ENCODE measurements at regions not wholly inside any gene's neighbourhood (a gene's known extent, or its start where the extent isn't known, plus 50 kb on each side); places are given as distances from the start of the nearest gene placed in this dataset.
A peak's percentile ranks its signal among the peaks of the same experiment; 100 is the strongest.
"Not testable (repeated sequence)": the region's sequence is repeated elsewhere in the genome, so short reads cannot be mapped to it uniquely, and the experiment has no call there.

GRCh38 chr1:121048293-121048752, 135.8 kb downstream of the FAM72B start:
- 27 to 29% methylated on average over 12 to 21 of the region's 21 CpGs for WGBS, 2 donors
- H3K9ac ChIP-seq (ENCODE audit: insufficient read depth in 1 of 2, low read length in 2 of 2); ATAC-seq (ENCODE audit: insufficient read depth, low FRiP score); H3K4me3 ChIP-seq; H3K4me1 ChIP-seq (ENCODE audit: control insufficient read depth in 5 of 5, insufficient read depth in 5 of 5, low read length in 5 of 5); H3K27ac ChIP-seq (ENCODE audit: low read depth in 1 of 2, low read length in 1 of 2); H3K9me3 ChIP-seq (ENCODE audit: control insufficient read depth in 4 of 4, insufficient read depth in 3 of 4, low read length in 3 of 4); H3K36me3 ChIP-seq (ENCODE audit: control insufficient read depth in 4 of 4, insufficient read depth in 4 of 4, low read length in 4 of 4): not testable (repeated sequence)
- H3K27me3 ChIP-seq (ENCODE audit: control insufficient read depth in 3 of 3, insufficient read depth in 3 of 3, low read length in 2 of 3) = peaks cover 0 to 23% (median 8%) of the 10 kb centered on the region in 3 donors
- DNase-seq = peak in 2 of 3 donors; percentile 3 to 11

GRCh38 chr1:121048769-121049443, 135.2 kb downstream of the FAM72B start:
- not testable (repeated sequence) for H3K9me3 ChIP-seq (ENCODE audit: control insufficient read depth in 4 of 4, insufficient read depth in 3 of 4, low read length in 3 of 4); H3K4me1 ChIP-seq (ENCODE audit: control insufficient read depth in 5 of 5, insufficient read depth in 5 of 5, low read length in 5 of 5); H3K9ac ChIP-seq (ENCODE audit: insufficient read depth in 1 of 2, low read length in 2 of 2); H3K27ac ChIP-seq (ENCODE audit: low read depth in 1 of 2, low read length in 1 of 2); H3K4me3 ChIP-seq; DNase-seq; H3K36me3 ChIP-seq (ENCODE audit: control insufficient read depth in 4 of 4, insufficient read depth in 4 of 4, low read length in 4 of 4); ATAC-seq (ENCODE audit: insufficient read depth, low FRiP score)
- WGBS, 2 donors = 45% methylated on average over 6 to 7 of the region's 13 CpGs
- peaks cover 0 to 25% (median 8%) of the 10 kb centered on the region in 3 donors for H3K27me3 ChIP-seq (ENCODE audit: control insufficient read depth in 3 of 3, insufficient read depth in 3 of 3, low read length in 2 of 3)

GRCh38 chr1:121050097-121050496, 134.0 kb downstream of the FAM72B start:
- not testable (repeated sequence) for H3K9me3 ChIP-seq (ENCODE audit: control insufficient read depth in 4 of 4, insufficient read depth in 3 of 4, low read length in 3 of 4); DNase-seq; ATAC-seq (ENCODE audit: insufficient read depth, low FRiP score); H3K4me3 ChIP-seq; H3K9ac ChIP-seq (ENCODE audit: insufficient read depth in 1 of 2, low read length in 2 of 2); H3K4me1 ChIP-seq (ENCODE audit: control insufficient read depth in 5 of 5, insufficient read depth in 5 of 5, low read length in 5 of 5); H3K27ac ChIP-seq (ENCODE audit: low read depth in 1 of 2, low read length in 1 of 2); H3K36me3 ChIP-seq (ENCODE audit: control insufficient read depth in 4 of 4, insufficient read depth in 4 of 4, low read length in 4 of 4)
- 72 to 76% methylated on average over 5 of the region's 5 CpGs for WGBS, 2 donors
- peaks cover 0 to 25% (median 8%) of the 10 kb centered on the region in 3 donors for H3K27me3 ChIP-seq (ENCODE audit: control insufficient read depth in 3 of 3, insufficient read depth in 3 of 3, low read length in 2 of 3)

GRCh38 chr1:121051161-121051790, 132.9 kb downstream of the FAM72B start:
- not testable (repeated sequence) for H3K9me3 ChIP-seq (ENCODE audit: control insufficient read depth in 4 of 4, insufficient read depth in 3 of 4, low read length in 3 of 4); H3K9ac ChIP-seq (ENCODE audit: insufficient read depth in 1 of 2, low read length in 2 of 2); DNase-seq; H3K4me1 ChIP-seq (ENCODE audit: control insufficient read depth in 5 of 5, insufficient read depth in 5 of 5, low read length in 5 of 5); H3K4me3 ChIP-seq; H3K27ac ChIP-seq (ENCODE audit: low read depth in 1 of 2, low read length in 1 of 2); H3K36me3 ChIP-seq (ENCODE audit: control insufficient read depth in 4 of 4, insufficient read depth in 4 of 4, low read length in 4 of 4)
- H3K27me3 ChIP-seq (ENCODE audit: control insufficient read depth in 3 of 3, insufficient read depth in 3 of 3, low read length in 2 of 3) = peaks cover 0 to 25% (median 8%) of the 10 kb centered on the region in 3 donors
- ATAC-seq (ENCODE audit: insufficient read depth, low FRiP score) = peak; percentile 76
- WGBS, 2 donors = 36 to 40% methylated on average over 21 to 26 of the region's 40 CpGs

GRCh38 chr1:121052081-121052660, 132.0 kb downstream of the FAM72B start:
- H3K36me3 ChIP-seq (ENCODE audit: control insufficient read depth in 4 of 4, insufficient read depth in 4 of 4, low read length in 4 of 4); H3K9ac ChIP-seq (ENCODE audit: insufficient read depth in 1 of 2, low read length in 2 of 2); H3K4me3 ChIP-seq; H3K27ac ChIP-seq (ENCODE audit: low read depth in 1 of 2, low read length in 1 of 2); DNase-seq; H3K9me3 ChIP-seq (ENCODE audit: control insufficient read depth in 4 of 4, insufficient read depth in 3 of 4, low read length in 3 of 4); ATAC-seq (ENCODE audit: insufficient read depth, low FRiP score); H3K4me1 ChIP-seq (ENCODE audit: control insufficient read depth in 5 of 5, insufficient read depth in 5 of 5, low read length in 5 of 5): not testable (repeated sequence)
- peaks cover 0 to 25% (median 8%) of the 10 kb centered on the region in 3 donors for H3K27me3 ChIP-seq (ENCODE audit: control insufficient read depth in 3 of 3, insufficient read depth in 3 of 3, low read length in 2 of 3)
- WGBS, 2 donors = 8 to 9% methylated on average over 23 to 26 of the region's 34 CpGs

- WGBS, 2 donors = no CpG with 5 or more reads among the region's 1 CpG
- not testable (repeated sequence) for H3K36me3 ChIP-seq (ENCODE audit: control insufficient read depth in 4 of 4, insufficient read depth in 4 of 4, low read length in 4 of 4); H3K9me3 ChIP-seq (ENCODE audit: control insufficient read depth in 4 of 4, insufficient read depth in 3 of 4, low read length in 3 of 4); H3K4me3 ChIP-seq; ATAC-seq (ENCODE audit: insufficient read depth, low FRiP score); H3K9ac ChIP-seq (ENCODE audit: insufficient read depth in 1 of 2, low read length in 2 of 2); H3K4me1 ChIP-seq (ENCODE audit: control insufficient read depth in 5 of 5, insufficient read depth in 5 of 5, low read length in 5 of 5); H3K27ac ChIP-seq (ENCODE audit: low read depth in 1 of 2, low read length in 1 of 2)
- H3K27me3 ChIP-seq (ENCODE audit: control insufficient read depth in 3 of 3, insufficient read depth in 3 of 3, low read length in 2 of 3) = peaks cover 0 to 22% (median 5%) of the 10 kb centered on the region in 3 donors
- DNase-seq = peak in 1 of 3 donors; percentile 3
These were observed 129.2 kb downstream of the FAM72B start for GRCh38 chr1:121054928-121055327.

GRCh38 chr1:121066925-121067324, 117.2 kb downstream of the FAM72B start:
- not testable (repeated sequence) for H3K27ac ChIP-seq (ENCODE audit: low read depth in 1 of 2, low read length in 1 of 2); H3K4me3 ChIP-seq; DNase-seq; H3K9me3 ChIP-seq (ENCODE audit: control insufficient read depth in 4 of 4, insufficient read depth in 3 of 4, low read length in 3 of 4); H3K36me3 ChIP-seq (ENCODE audit: control insufficient read depth in 4 of 4, insufficient read depth in 4 of 4, low read length in 4 of 4); H3K27me3 ChIP-seq (ENCODE audit: control insufficient read depth in 3 of 3, insufficient read depth in 3 of 3, low read length in 2 of 3); H3K4me1 ChIP-seq (ENCODE audit: control insufficient read depth in 5 of 5, insufficient read depth in 5 of 5, low read length in 5 of 5); H3K9ac ChIP-seq (ENCODE audit: insufficient read depth in 1 of 2, low read length in 2 of 2)
- ATAC-seq (ENCODE audit: insufficient read depth, low FRiP score) = peak; percentile 34
- 25% methylated on average over 1 of the region's 1 CpG; no CpG with 5 or more reads in 1 of the 2 donors for WGBS, 2 donors

Measured in lung (tissue), 9 donors.